DOHH2 (cell line): ENCODE measurements at regions not wholly inside any gene's neighbourhood (a gene's known extent, or its start where the extent isn't known, plus 50 kb on each side); places are given as distances from the start of the nearest gene placed in this dataset.

Source experiments
- EZH2phosphoT487 ChIP-seq: fragments of 200-600 bp; sonication (generic); IDR thresholded peaks from 2 replicates; pipeline ENCODE4 v1.6.1; 2017; ENCODE audit warnings: borderline replicate concordance, mild to moderate bottlenecking, antibody characterized with exemption, low read length, moderate library complexity, mixed read lengths
- TF ChIP-seq, protein P1 (sequence below): fragments of 200-600 bp; sonication (generic); IDR thresholded peaks from one replicate; pipeline ENCODE4 v1.5.1; 2014; ENCODE audit warnings: antibody characterized with exemption, mild to moderate bottlenecking, low read depth, low read length; ENCODE audit not compliant: poor library complexity, severe bottlenecking

DNA sequence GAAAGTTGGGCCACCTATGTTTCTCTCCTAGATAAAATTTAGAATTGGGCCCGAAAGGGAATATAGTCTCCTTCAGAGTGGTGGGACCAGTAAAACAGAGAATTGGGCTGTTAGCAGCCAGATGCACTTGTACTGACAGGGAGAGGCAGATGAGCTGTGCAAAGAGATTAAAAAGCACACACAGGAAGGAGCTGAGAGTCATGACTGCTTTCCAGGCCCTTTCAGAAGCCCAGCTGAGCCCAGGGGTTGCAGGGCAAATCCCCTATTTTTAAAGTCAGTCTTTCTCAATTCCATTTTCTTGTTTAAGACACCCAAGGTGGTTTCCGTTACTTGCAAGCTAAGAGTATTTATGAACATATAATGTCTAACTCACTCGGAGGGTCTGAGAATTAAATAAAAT lies 130.4 kb downstream of the PRELID2 start:
- TF ChIP-seq, protein P1, sequence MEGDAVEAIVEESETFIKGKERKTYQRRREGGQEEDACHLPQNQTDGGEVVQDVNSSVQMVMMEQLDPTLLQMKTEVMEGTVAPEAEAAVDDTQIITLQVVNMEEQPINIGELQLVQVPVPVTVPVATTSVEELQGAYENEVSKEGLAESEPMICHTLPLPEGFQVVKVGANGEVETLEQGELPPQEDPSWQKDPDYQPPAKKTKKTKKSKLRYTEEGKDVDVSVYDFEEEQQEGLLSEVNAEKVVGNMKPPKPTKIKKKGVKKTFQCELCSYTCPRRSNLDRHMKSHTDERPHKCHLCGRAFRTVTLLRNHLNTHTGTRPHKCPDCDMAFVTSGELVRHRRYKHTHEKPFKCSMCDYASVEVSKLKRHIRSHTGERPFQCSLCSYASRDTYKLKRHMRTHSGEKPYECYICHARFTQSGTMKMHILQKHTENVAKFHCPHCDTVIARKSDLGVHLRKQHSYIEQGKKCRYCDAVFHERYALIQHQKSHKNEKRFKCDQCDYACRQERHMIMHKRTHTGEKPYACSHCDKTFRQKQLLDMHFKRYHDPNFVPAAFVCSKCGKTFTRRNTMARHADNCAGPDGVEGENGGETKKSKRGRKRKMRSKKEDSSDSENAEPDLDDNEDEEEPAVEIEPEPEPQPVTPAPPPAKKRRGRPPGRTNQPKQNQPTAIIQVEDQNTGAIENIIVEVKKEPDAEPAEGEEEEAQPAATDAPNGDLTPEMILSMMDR = no peak
- TF ChIP-seq EZH2phosphoT487 = no peak
